K562 (cell line): ENCODE measurements at regions not wholly inside any gene's neighbourhood (a gene's known extent, or its start where the extent isn't known, plus 50 kb on each side); places are given as distances from the start of the nearest gene placed in this dataset.

ENCODE experiments used
- CTCF ChIP-seq, 3 experiments: IDR thresholded peaks in 2 of 3; conservative IDR thresholded peaks in 1 of 3; 2 replicates each; pipeline ENCODE4 v1.5.1; 2011 to 2012; ENCODE audit warnings: low read length in 3 of 3, mild to moderate bottlenecking in 3 of 3, control low read depth in 2 of 3, improper control_type of control experiment in 1 of 3, inconsistent platforms in 1 of 3, low read depth in 1 of 3, mixed read lengths in 1 of 3, moderate library complexity in 1 of 3; ENCODE audit not compliant: insufficient read depth in 2 of 3
- MEF2A ChIP-seq: IDR thresholded peaks from 2 replicates; pipeline ENCODE4 v1.6.1; 2011; ENCODE audit warnings: low read depth, mild to moderate bottlenecking, low read length, moderate library complexity; ENCODE audit not compliant: control insufficient read depth
- NCOA1 ChIP-seq: fragments of 450-650 bp; IDR thresholded peaks from 2 replicates; pipeline ENCODE4 v1.6.1; 2016; ENCODE audit warnings: low read depth
- POLR3A ChIP-seq: IDR thresholded peaks from 2 replicates; pipeline ENCODE4 v1.6.1; 2011; ENCODE audit warnings: borderline replicate concordance, mild to moderate bottlenecking, moderate library complexity; ENCODE audit not compliant: insufficient read length, insufficient read depth; ENCODE audit errors: extremely low read depth

GRCh38 chr5:92119110-92119509 is 736.0 kb upstream of the ARRDC3 start:
- TF ChIP-seq POLR3A (no peak), MEF2A (no peak), CTCF (IDR thresholded peaks at IDR 0.05 in 2 of 3, conservative IDR thresholded peaks at IDR 0.05 in 1 of 3; ENCODE audit: insufficient read depth in 2 of 3, low read depth in 1 of 3, low read length in 3 of 3) (no peak), NCOA1 (no peak)
